K562 (cell line): ENCODE measurements at regions not wholly inside any gene's neighbourhood (a gene's known extent, or its start where the extent isn't known, plus 50 kb on each side); places are given as distances from the start of the nearest gene placed in this dataset.

Source experiments
- ATAC-seq: fragments of 200-7000 bp; cut with Tn5 transposase; 3 replicates; pipeline ENCODE4 v1.9.1; 2020; ENCODE audit warnings: moderate library complexity
- BruUV-seq: library from RNA; stranded (reverse); fragments of 400-500 nt; replicated peaks from 2 replicates; lab custom pipeline; 2021; lab: Mats Ljungman, UMichigan
- CTCF ChIA-PET: fragments of 300-600 bp; formaldehyde crosslinking; extraction: SDS; loops from one replicate; lab custom pipeline; 2021; ENCODE audit warnings: low intra/inter-chr PET ratio; lab: Yijun Ruan, JAX
- POLR2A ChIA-PET: fragments of 300-600, 350-650 bp; sonication (Branson Sonifier 250); formaldehyde crosslinking; extraction: SDS; loops from one replicate; lab custom pipeline; 2021; ENCODE audit warnings: antibody characterized with exemption, inconsistent platforms; lab: Yijun Ruan, JAX
- DNase-seq, 4 experiments: peaks; one replicate each; pipeline versions ENCODE4 v3.0.0 to v3.0.0-alpha.2; 2011 to 2018; ENCODE audit warnings: low spot score in 3 of 4, mixed read lengths in 3 of 4; ENCODE audit errors: extremely low read depth in 1 of 4
- FAIRE-seq: peaks from 2 replicates; lab custom pipeline; 2011; peaks lifted over from hg19 to GRCh38; lab: Jason Lieb, UNC
- H2AFZ ChIP-seq: 2 replicates; pipeline ENCODE4 v1.6.0; 2011; ENCODE audit warnings: low read depth, low read length, control low read depth, inconsistent platforms
- H3K27ac ChIP-seq: fragments of 200-600 bp; 3 replicates; pipeline ENCODE4 v1.8.0; 2011; ENCODE audit warnings: low read depth, mild to moderate bottlenecking, control low read depth, inconsistent platforms, low read length, moderate library complexity, mixed read lengths; ENCODE audit errors: extremely low read depth
- H3K27me3 ChIP-seq, 2 experiments: fragments of 300-600 bp in 1 of 2; 2 replicates in 1 of 2; 3 replicates in 1 of 2; pipeline versions ENCODE4 v1.6.0 to v1.8.0; 2011; ENCODE audit warnings: inconsistent platforms in 2 of 2, low read length in 2 of 2, mild to moderate bottlenecking in 1 of 2, mixed read lengths in 1 of 2, moderate library complexity in 1 of 2; ENCODE audit not compliant: control insufficient read depth in 2 of 2, insufficient read depth in 2 of 2
- H3K36me3 ChIP-seq: fragments of 300-600 bp; 3 replicates; pipeline ENCODE4 v1.8.0; 2011; ENCODE audit warnings: mild to moderate bottlenecking, low read length, inconsistent platforms; ENCODE audit not compliant: control insufficient read depth, insufficient read depth
- H3K4me1 ChIP-seq, 2 experiments: fragments of 200-600 bp in 1 of 2; replicated peaks in 1 of 2; 2 replicates in 1 of 2; 3 replicates in 1 of 2; pipeline versions ENCODE4 v1.5.1 to v1.8.0; 2011; ENCODE audit warnings: inconsistent platforms in 2 of 2, low read length in 2 of 2, mild to moderate bottlenecking in 1 of 2, mixed read lengths in 1 of 2, moderate library complexity in 1 of 2; ENCODE audit not compliant: control insufficient read depth in 2 of 2, insufficient read depth in 2 of 2
- H3K4me2 ChIP-seq: 2 replicates; pipeline ENCODE4 v1.6.1; 2011; ENCODE audit warnings: low read length, control low read depth, inconsistent platforms, mixed read lengths; ENCODE audit not compliant: insufficient read depth
- H3K4me3 ChIP-seq: fragments of 200-600 bp; sonication (generic), shearing (Covaris generic); 2 replicates; pipeline ENCODE4 v1.5.1; 2016; ENCODE audit warnings: control low read depth, inconsistent platforms
- H3K79me2 ChIP-seq: fragments of 200-600 bp; 3 replicates; pipeline ENCODE4 v1.8.0; 2011; ENCODE audit warnings: low read length, inconsistent platforms; ENCODE audit not compliant: control insufficient read depth, insufficient read depth
- H3K9ac ChIP-seq, 2 experiments: 2 replicates each; pipeline versions ENCODE4 v1.6.0 to v1.6.1; 2011; ENCODE audit warnings: low read depth in 2 of 2, low read length in 2 of 2, control low read depth in 1 of 2, inconsistent platforms in 1 of 2, mild to moderate bottlenecking in 1 of 2, mixed read lengths in 1 of 2; ENCODE audit not compliant: insufficient read depth in 1 of 2
- H3K9me1 ChIP-seq: one replicate; pipeline ENCODE4 v1.6.0; 2011; ENCODE audit warnings: inconsistent platforms, mild to moderate bottlenecking, low read length, moderate library complexity; ENCODE audit not compliant: control insufficient read depth, insufficient read depth
- H3K9me3 ChIP-seq: replicated peaks from 2 replicates; pipeline ENCODE4 v1.5.1; 2011; ENCODE audit warnings: low read depth, low read length, inconsistent platforms; ENCODE audit not compliant: control insufficient read depth, insufficient read depth
- H4K20me1 ChIP-seq: replicated peaks from 2 replicates; pipeline ENCODE4 v1.6.1; 2011; ENCODE audit warnings: low read length, inconsistent platforms, mixed read lengths; ENCODE audit not compliant: control insufficient read depth, insufficient read depth
- CEBPG ChIP-seq, 3 experiments: fragments of 200-800 bp in 1 of 3; sonication (Bioruptor generic) in 1 of 3; sonication (generic) in 1 of 3; formaldehyde crosslinking in 1 of 3; IDR thresholded peaks in 2 of 3; conservative IDR thresholded peaks in 1 of 3; 2 replicates each; pipeline versions ENCODE4 v1.6.1 to v1.8.0; 2016 to 2022; ENCODE audit warnings: missing compliant biosample characterization in 2 of 3, missing genetic modification characterization in 2 of 3, mild to moderate bottlenecking in 1 of 3, missing genetic modification reagents in 1 of 3
- PKNOX1 ChIP-seq: fragments of 450-650 bp; IDR thresholded peaks from 2 replicates; pipeline ENCODE4 v1.6.1; 2016
- PREB ChIP-seq: sonication (generic); formaldehyde crosslinking; IDR thresholded peaks from 2 replicates; pipeline ENCODE4 v1.8.1; 2023; ENCODE audit warnings: mild to moderate bottlenecking, missing genetic modification reagents
- WGBS: fragments of 100-300 bp; shearing (Covaris generic); methylation state at CpG from one replicate; pipeline ENCODE4 v1.1.6; 2016; ENCODE audit warnings: low coverage, mixed read lengths; ENCODE audit not compliant: insufficient coverage; ENCODE audit errors: missing lambda C conversion rate; 5-methylcytosine and 5-hydroxymethylcytosine counted together
- in situ Hi-C: fragments of 300-500 bp; cut with MboI; formaldehyde crosslinking; loops from 4 replicates; pipeline ENCODE4 v1.15.0; 2018; ENCODE audit warnings: inconsistent platforms, mixed read lengths
- intact Hi-C: fragments of 100-400 bp; cut with micrococcal nuclease; formaldehyde crosslinking; loops from 2 replicates; pipeline ENCODE4 v1.14.2; 2022

- Histone ChIP-seq H3K9me3 (no peaks in the 10 kb centered on the region), H3K27ac (no peak overlapping the region), H2AFZ (no peak overlapping the region), H3K4me1 (no peaks in the 10 kb centered on the region), H3K9ac (no peak overlapping the region), H3K36me3 (no peaks in the 10 kb centered on the region), H3K4me2 (no peak overlapping the region), H3K27me3 (no peaks in the 10 kb centered on the region), H3K9me1 (no peaks in the 10 kb centered on the region), H3K4me3 (no peak overlapping the region), H4K20me1 (no peaks in the 10 kb centered on the region), H3K79me2 (no peaks in the 10 kb centered on the region)
- CTCF ChIA-PET: no interaction called here
- POLR2A ChIA-PET: no interaction called here
- no TSS peak for BruUV-seq
- DNase-seq (no peak), ATAC-seq (no peak), FAIRE-seq (no peak)
- TF ChIP-seq PREB (CRISPR knock-in tag) (no peak), PKNOX1 (no peak), CEBPG (CRISPR knock-in tag; IDR thresholded peaks at IDR 0.05) (no peak), CEBPG (tag; conservative IDR thresholded peaks at IDR 0.05 in 1 of 2, IDR thresholded peaks at IDR 0.05 in 1 of 2) (peak in 1 of 2 experiments; percentile 74; a peak in 2 of 4 replicates)
- intact Hi-C loops (no loop called here), in situ Hi-C loops (no loop called here)
- WGBS: 0% methylated on average over 3 of the region's 3 CpGs
These were observed 387.5 kb upstream of the RAG2 start for GRCh38 chr11:36985562-36985961.
